Natural killer cell (primary cell): ENCODE measurements at regions not wholly inside any gene's neighbourhood (a gene's known extent, or its start where the extent isn't known, plus 50 kb on each side); places are given as distances from the start of the nearest gene placed in this dataset.

Experiments used
- ATAC-seq, 3 donors: fragments of 150-1000 bp in 2 of 3; fragments of 200-7000 bp in 1 of 3; cut with Tn5 transposase; 1 replicate in 1 of 3; 2 replicates in 2 of 3; pipeline ENCODE4 v1.10.0; 2021; ENCODE audit warnings: mild to moderate bottlenecking in 2 of 3, moderate library complexity in 2 of 3
- DNase-seq, 2 donors: peaks; one replicate each; pipeline versions ENCODE4 v3.0.0 to v3.0.0-alpha.2; 2013 to 2021; ENCODE audit warnings: mixed read lengths in 1 of 2
- H3K27ac ChIP-seq: one replicate; pipeline ENCODE4 v1.5.1; 2013; ENCODE audit warnings: mild to moderate bottlenecking, low read length
- H3K27me3 ChIP-seq: one replicate; pipeline ENCODE4 v1.6.1; 2013; ENCODE audit warnings: low read length; ENCODE audit not compliant: control insufficient read depth, insufficient read depth
- H3K36me3 ChIP-seq: one replicate; pipeline ENCODE4 v1.6.1; 2013; ENCODE audit warnings: low read length; ENCODE audit not compliant: control insufficient read depth, insufficient read depth
- H3K4me1 ChIP-seq: one replicate; pipeline ENCODE4 v1.6.1; 2013; ENCODE audit warnings: low read length; ENCODE audit not compliant: control insufficient read depth, insufficient read depth
- H3K4me3 ChIP-seq: one replicate; pipeline ENCODE4 v1.5.1; 2013; ENCODE audit warnings: low read length
- H3K9me3 ChIP-seq: one replicate; pipeline ENCODE4 v1.6.1; 2013; ENCODE audit warnings: low read length; ENCODE audit not compliant: control insufficient read depth, insufficient read depth
- H3K27ac Mint-ChIP-seq, 2 donors: one replicate each; pipeline ENCODE4 v1.8.0; 2022; ENCODE audit warnings: mild to moderate bottlenecking in 2 of 2, mixed read lengths in 2 of 2, moderate library complexity in 1 of 2
- H3K27me3 Mint-ChIP-seq, 2 donors: one replicate each; pipeline ENCODE4 v1.8.0; 2022; ENCODE audit warnings: low read depth in 2 of 2, mixed read lengths in 2 of 2
- H3K36me3 Mint-ChIP-seq: one replicate; pipeline ENCODE4 v1.8.0; 2022; ENCODE audit warnings: mixed read lengths
- H3K4me1 Mint-ChIP-seq, 2 donors: one replicate each; pipeline ENCODE4 v1.8.0; 2022; ENCODE audit warnings: mixed read lengths in 2 of 2
- H3K4me3 Mint-ChIP-seq: one replicate; pipeline ENCODE4 v1.8.0; 2022; ENCODE audit warnings: mild to moderate bottlenecking, moderate library complexity, mixed read lengths
- H3K9me3 Mint-ChIP-seq, 2 donors: one replicate each; pipeline ENCODE4 v1.8.0; 2022; ENCODE audit warnings: mixed read lengths in 2 of 2
- CTCF ChIP-seq: fragments of 200-600 bp; IDR thresholded peaks from one replicate; pipeline ENCODE4 v1.8.0; 2022; ENCODE audit warnings: antibody characterized with exemption
- WGBS: methylation state at CpG from one replicate; pipeline ENCODE4 v1.1.7; 2013; ENCODE audit warnings: missing lambda C conversion rate; ENCODE audit not compliant: insufficient coverage; 5-methylcytosine and 5-hydroxymethylcytosine counted together
- intact Hi-C: fragments of 100-400 bp; cut with micrococcal nuclease; formaldehyde crosslinking; loops from one replicate; pipeline ENCODE4 v1.14.2; 2022

DNA sequence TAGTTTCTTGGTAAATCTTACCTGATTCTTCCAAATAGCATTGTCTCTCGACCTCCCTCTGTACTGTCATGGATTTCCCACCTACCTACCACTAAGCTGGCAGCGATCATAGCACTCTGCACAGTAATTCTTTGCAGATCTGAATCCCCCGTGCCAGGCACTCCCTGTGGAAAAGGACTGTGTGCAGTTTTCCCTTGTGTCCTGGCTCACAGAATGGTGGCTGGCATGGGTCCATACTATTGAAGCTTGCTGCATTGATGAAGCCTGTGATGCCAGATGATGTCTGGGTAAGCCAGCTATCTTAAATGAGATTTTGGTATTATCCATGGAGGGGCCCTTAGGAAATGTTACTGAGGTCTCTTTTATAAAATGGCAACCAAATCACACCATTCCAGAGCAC is 135.7 kb downstream of the RPAP3 start:
- Histone ChIP-seq H3K9me3 (no peaks in the 10 kb centered on the region), H3K4me3 (no peak overlapping the region), H3K27ac (no peak overlapping the region), H3K36me3 (no peaks in the 10 kb centered on the region), H3K27me3 (no peaks in the 10 kb centered on the region), H3K4me1 (no peaks in the 10 kb centered on the region)
- ATAC-seq (no peak), DNase-seq (no peak)
- H3K27ac Mint-ChIP-seq, result no peak overlapping the region
- no peak for TF ChIP-seq CTCF
- H3K4me3 Mint-ChIP-seq, result no peak overlapping the region
- H3K36me3 Mint-ChIP-seq, result no peaks in the 10 kb centered on the region
- peaks cover 8 to 24% of the 10 kb centered on the region in 2 donors for H3K27me3 Mint-ChIP-seq
- intact Hi-C loops, result no loop called here
- no peaks in the 10 kb centered on the region for H3K4me1 Mint-ChIP-seq
- H3K9me3 Mint-ChIP-seq, result no peaks in the 10 kb centered on the region
- 78% methylated on average over 3 of the region's 3 CpGs for WGBS

DNA sequence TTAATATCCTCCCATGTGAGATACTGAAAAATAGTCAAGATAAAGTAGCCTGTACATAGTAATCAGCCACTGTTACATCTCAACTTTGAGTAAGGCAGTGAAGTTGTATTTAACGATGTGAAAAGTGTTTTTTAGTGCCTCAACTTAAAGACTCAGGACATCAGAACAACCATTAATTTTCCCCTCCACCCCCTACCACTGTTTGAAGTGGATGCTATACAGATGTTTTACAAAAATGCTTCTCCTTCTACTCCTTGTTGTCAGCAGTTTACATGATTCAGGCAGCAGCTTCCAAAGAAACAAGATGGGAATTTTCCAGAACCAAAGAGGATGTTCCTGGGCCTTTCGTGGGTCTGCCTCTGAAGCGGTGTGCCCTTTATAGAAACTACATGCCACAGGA is 143.6 kb downstream of the RPAP3 start:
- no peaks in the 10 kb centered on the region for H3K9me3 ChIP-seq
- H3K36me3 Mint-ChIP-seq, result no peaks in the 10 kb centered on the region
- H3K4me3 ChIP-seq, result no peak overlapping the region
- 78% methylated on average over 2 of the region's 3 CpGs for WGBS
- no peaks in the 10 kb centered on the region for H3K27me3 ChIP-seq
- no peaks in the 10 kb centered on the region for H3K4me1 Mint-ChIP-seq
- no peak for TF ChIP-seq CTCF
- H3K27ac Mint-ChIP-seq, result no peak overlapping the region
- no peak overlapping the region for H3K27ac ChIP-seq
- H3K36me3 ChIP-seq, result no peaks in the 10 kb centered on the region
- DNase-seq, result no peak
- ATAC-seq, result no peak
- intact Hi-C loops, result no loop called here
- H3K4me1 ChIP-seq, result no peaks in the 10 kb centered on the region
- peaks cover 13 to 21% of the 10 kb centered on the region in 2 donors for H3K27me3 Mint-ChIP-seq
- H3K4me3 Mint-ChIP-seq, result no peak overlapping the region
- no peaks in the 10 kb centered on the region for H3K9me3 Mint-ChIP-seq

DNA sequence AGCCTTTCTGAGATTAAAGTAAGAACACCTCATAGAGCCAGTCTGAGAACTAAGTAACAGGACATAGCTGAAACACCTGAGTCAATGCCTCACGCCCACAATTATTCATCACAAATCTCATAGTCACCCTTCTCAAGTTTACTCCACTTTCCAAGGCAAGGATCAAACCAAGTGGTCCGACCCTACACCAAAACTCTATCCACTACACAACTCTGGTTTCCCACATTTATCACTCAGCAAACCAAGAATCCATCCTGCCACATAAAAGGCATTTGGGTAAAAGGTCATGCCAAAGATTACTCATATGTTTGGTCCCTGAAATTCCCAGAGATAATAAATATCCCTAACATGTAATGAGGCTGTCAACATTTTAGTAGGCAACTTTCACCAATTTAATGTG is 144.1 kb downstream of the RPAP3 start:
- H3K9me3 Mint-ChIP-seq, result no peaks in the 10 kb centered on the region
- Histone ChIP-seq H3K36me3 (no peaks in the 10 kb centered on the region), H3K4me1 (no peaks in the 10 kb centered on the region), H3K27ac (no peak overlapping the region), H3K9me3 (no peaks in the 10 kb centered on the region), H3K4me3 (no peak overlapping the region), H3K27me3 (no peaks in the 10 kb centered on the region)
- no peaks in the 10 kb centered on the region for H3K36me3 Mint-ChIP-seq
- DNase-seq (no peak), ATAC-seq (no peak)
- H3K27me3 Mint-ChIP-seq, result peaks cover 16 to 17% of the 10 kb centered on the region in 2 donors
- H3K27ac Mint-ChIP-seq, result no peak overlapping the region
- TF ChIP-seq CTCF, result no peak
- no peaks in the 10 kb centered on the region for H3K4me1 Mint-ChIP-seq
- intact Hi-C loops, result no loop called here
- no peak overlapping the region for H3K4me3 Mint-ChIP-seq
- WGBS, result 75% methylated on average over 2 of the region's 2 CpGs

DNA sequence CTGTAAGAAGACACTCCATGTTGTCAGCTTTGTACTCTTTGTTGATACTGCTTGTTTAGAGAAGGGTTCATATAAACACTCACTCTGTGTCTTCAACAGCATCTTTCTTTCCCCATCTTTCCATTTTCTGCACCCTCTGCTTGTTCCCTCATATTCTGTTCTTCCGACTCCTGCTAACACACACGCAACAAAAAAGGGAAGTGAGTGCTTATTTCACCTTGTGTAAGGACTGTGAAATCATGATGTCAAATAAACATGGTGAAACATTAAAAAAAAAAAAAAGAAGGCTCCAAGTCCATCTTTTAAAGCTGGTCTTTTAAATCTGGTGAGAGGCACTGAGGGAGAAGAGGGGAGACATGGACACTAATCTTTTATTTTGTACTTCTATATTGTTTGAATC is 145.4 kb downstream of the RPAP3 start:
- no peak for DNase-seq
- Histone ChIP-seq H3K4me1 (no peaks in the 10 kb centered on the region), H3K36me3 (no peaks in the 10 kb centered on the region), H3K9me3 (no peaks in the 10 kb centered on the region), H3K4me3 (no peak overlapping the region), H3K27me3 (no peaks in the 10 kb centered on the region), H3K27ac (no peak overlapping the region)
- H3K36me3 Mint-ChIP-seq, result no peaks in the 10 kb centered on the region
- no CpG with 5 or more reads among the region's 2 CpGs for WGBS
- no peaks in the 10 kb centered on the region for H3K9me3 Mint-ChIP-seq
- H3K27ac Mint-ChIP-seq, result no peak overlapping the region
- ATAC-seq, result no peak
- H3K4me1 Mint-ChIP-seq, result no peaks in the 10 kb centered on the region
- no peak overlapping the region for H3K4me3 Mint-ChIP-seq
- intact Hi-C loops, result no loop called here
- TF ChIP-seq CTCF, result no peak
- peaks cover 15 to 17% of the 10 kb centered on the region in 2 donors for H3K27me3 Mint-ChIP-seq
